ENCODE measurements at regions not wholly inside any gene's neighbourhood (a gene's known extent, or its start where the extent isn't known, plus 50 kb on each side); places are given as distances from the start of the nearest gene placed in this dataset.

- Histone ChIP-seq H3K9me3 (ENCODE audit: control extremely low read depth in 1 of 3, control insufficient read depth in 2 of 3, insufficient read depth in 1 of 3, low read length in 2 of 3) (peaks cover 0 to 9% (median 0%) of the 10 kb centered on the region in 3 donors), H3K4me2 (replicated peaks; ENCODE audit: low read depth, low read length, poor library complexity, severe bottlenecking) (no peak overlapping the region), H3K4me1 (ENCODE audit: control insufficient read depth in 2 of 2, insufficient read depth in 2 of 2, low read length in 2 of 2) (no peaks in the 10 kb centered on the region), H3K4me3 (ENCODE audit: control extremely low read depth in 1 of 5, extremely low read depth in 1 of 5, insufficient read depth in 1 of 5, low read depth in 2 of 5, low read length in 4 of 5) (no peak overlapping the region), H3K79me2 (ENCODE audit: control insufficient read depth, insufficient read depth, low read length) (no peaks in the 10 kb centered on the region), H3K27me3 (replicated peaks in 1 of 4; ENCODE audit: control extremely low read depth in 1 of 4, control insufficient read depth in 3 of 4, insufficient read depth in 4 of 4, low read length in 3 of 4) (peaks cover 0 to 4% (median 0%) of the 10 kb centered on the region in 4 experiments), H3K27ac (ENCODE audit: low read length in 2 of 2) (no peak overlapping the region), H3K36me3 (replicated peaks in 1 of 2; ENCODE audit: control extremely low read depth in 1 of 2, control insufficient read depth in 1 of 2, extremely low read depth in 1 of 2, insufficient read depth in 2 of 2, low read length in 1 of 2) (no peaks in the 10 kb centered on the region), H4K20me1 (ENCODE audit: control insufficient read depth, insufficient read depth, low read length, poor library complexity, severe bottlenecking) (no peaks in the 10 kb centered on the region), H3K9ac (ENCODE audit: low read length) (no peak overlapping the region), H2AFZ (ENCODE audit: insufficient read depth, low read depth, low read length, poor library complexity, severe bottlenecking) (no peak overlapping the region)
- WGBS (ENCODE audit: insufficient coverage), result no CpG with 5 or more reads among the region's 1 CpG
- H3K9me3 Mint-ChIP-seq (ENCODE audit: insufficient read depth), result no peaks in the 10 kb centered on the region
- intact Hi-C loops (cut with micrococcal nuclease), result no loop called here
- no peaks in the 10 kb centered on the region for H3K4me1 Mint-ChIP-seq
- DNase-seq, result no peak
- H3K4me3 Mint-ChIP-seq, result no peak overlapping the region
- POLR2A ChIA-PET, result no interaction called here
- H3K27me3 Mint-ChIP-seq, result peaks cover 12% of the 10 kb centered on the region
- ATAC-seq (ENCODE audit: low read depth), result no peak
- TF ChIP-seq CTCF (IDR thresholded peaks at IDR 0.05) (no peak), EZH2 (IDR thresholded peaks at IDR 0.05; ENCODE audit: borderline replicate concordance, insufficient read depth, low read depth, low read length, poor library complexity, severe bottlenecking) (no peak)
- no peak overlapping the region for H3K27ac Mint-ChIP-seq
- CTCF ChIA-PET, result no interaction called here
These were observed 193.5 kb upstream of the NBEA start for GRCh38 chr13:34748596-34748995.

- H2AFZ ChIP-seq (ENCODE audit: insufficient read depth, low read depth, low read length, poor library complexity, severe bottlenecking), result no peak overlapping the region
- peaks cover 12% of the 10 kb centered on the region for H3K27me3 Mint-ChIP-seq
- POLR2A ChIA-PET, result no interaction called here
- no peak for TF ChIP-seq CTCF (IDR thresholded peaks at IDR 0.05)
- no peak for TF ChIP-seq EZH2 (IDR thresholded peaks at IDR 0.05; ENCODE audit: borderline replicate concordance, insufficient read depth, low read depth, low read length, poor library complexity, severe bottlenecking)
- ATAC-seq (ENCODE audit: low read depth) (no peak), DNase-seq (no peak)
- CTCF ChIA-PET, result no interaction called here
- H3K9me3 ChIP-seq (ENCODE audit: control extremely low read depth in 1 of 3, control insufficient read depth in 2 of 3, insufficient read depth in 1 of 3, low read length in 2 of 3), result peaks cover 0 to 10% (median 0%) of the 10 kb centered on the region in 3 donors
- 86% methylated on average over 4 of the region's 8 CpGs for WGBS (ENCODE audit: insufficient coverage)
- H3K4me3 ChIP-seq (ENCODE audit: control extremely low read depth in 1 of 5, extremely low read depth in 1 of 5, insufficient read depth in 1 of 5, low read depth in 2 of 5, low read length in 4 of 5), result no peak overlapping the region
- no peaks in the 10 kb centered on the region for H3K4me1 ChIP-seq (ENCODE audit: control insufficient read depth in 2 of 2, insufficient read depth in 2 of 2, low read length in 2 of 2)
- H3K27me3 ChIP-seq (replicated peaks in 1 of 4; ENCODE audit: control extremely low read depth in 1 of 4, control insufficient read depth in 3 of 4, insufficient read depth in 4 of 4, low read length in 3 of 4), result peaks cover 0 to 4% (median 0%) of the 10 kb centered on the region in 4 experiments
- no peaks in the 10 kb centered on the region for H4K20me1 ChIP-seq (ENCODE audit: control insufficient read depth, insufficient read depth, low read length, poor library complexity, severe bottlenecking)
- H3K4me2 ChIP-seq (replicated peaks; ENCODE audit: low read depth, low read length, poor library complexity, severe bottlenecking), result no peak overlapping the region
- H3K79me2 ChIP-seq (ENCODE audit: control insufficient read depth, insufficient read depth, low read length), result no peaks in the 10 kb centered on the region
- H3K9ac ChIP-seq (ENCODE audit: low read length), result no peak overlapping the region
- no peak overlapping the region for H3K4me3 Mint-ChIP-seq
- no peak overlapping the region for H3K27ac Mint-ChIP-seq
- no peak overlapping the region for H3K27ac ChIP-seq (ENCODE audit: low read length in 2 of 2)
- no peaks in the 10 kb centered on the region for H3K36me3 ChIP-seq (replicated peaks in 1 of 2; ENCODE audit: control extremely low read depth in 1 of 2, control insufficient read depth in 1 of 2, extremely low read depth in 1 of 2, insufficient read depth in 2 of 2, low read length in 1 of 2)
- intact Hi-C loops (cut with micrococcal nuclease), result no loop called here
- no peaks in the 10 kb centered on the region for H3K4me1 Mint-ChIP-seq
- H3K9me3 Mint-ChIP-seq (ENCODE audit: insufficient read depth), result no peaks in the 10 kb centered on the region
These were observed 193.0 kb upstream of the NBEA start for GRCh38 chr13:34749046-34749445.
